Ishikawa (cell line): ENCODE measurements at regions not wholly inside any gene's neighbourhood (a gene's known extent, or its start where the extent isn't known, plus 50 kb on each side); places are given as distances from the start of the nearest gene placed in this dataset.

ENCODE experiments used
- CEBPB ChIP-seq: IDR thresholded peaks from 2 replicates; pipeline ENCODE4 v1.6.1; 2012
- CREB1 ChIP-seq: IDR thresholded peaks from 2 replicates; pipeline ENCODE4 v1.6.1; 2012; ENCODE audit warnings: low read depth
- EGR1 ChIP-seq: IDR thresholded peaks from 2 replicates; pipeline ENCODE4 v1.6.1; 2012
- EP300 ChIP-seq: IDR thresholded peaks from 2 replicates; pipeline ENCODE4 v1.6.1; 2012; ENCODE audit warnings: borderline replicate concordance
- FOXM1 ChIP-seq: IDR thresholded peaks from 2 replicates; pipeline ENCODE4 v1.6.1; 2012; ENCODE audit warnings: low read depth, borderline replicate concordance
- NFIC ChIP-seq: IDR thresholded peaks from 2 replicates; pipeline ENCODE4 v1.6.1; 2012
- RAD21 ChIP-seq: IDR thresholded peaks from 2 replicates; pipeline ENCODE4 v1.6.1; 2012; ENCODE audit warnings: low read depth
- TAF1 ChIP-seq: IDR thresholded peaks from 2 replicates; pipeline ENCODE4 v1.6.1; 2012; ENCODE audit warnings: low read depth, mild to moderate bottlenecking
- TCF12 ChIP-seq: IDR thresholded peaks from 2 replicates; pipeline ENCODE4 v1.6.1; 2012; ENCODE audit warnings: low read depth
- TEAD4 ChIP-seq: IDR thresholded peaks from 2 replicates; pipeline ENCODE4 v1.6.1; 2012
- YY1 ChIP-seq: IDR thresholded peaks from 2 replicates; pipeline ENCODE4 v1.6.1; 2012; ENCODE audit warnings: low read depth
- ZBTB7A ChIP-seq: IDR thresholded peaks from 2 replicates; pipeline ENCODE4 v1.6.1; 2012; ENCODE audit warnings: low read depth
- TF ChIP-seq, protein P1 (sequence below): IDR thresholded peaks from 2 replicates; pipeline ENCODE4 v1.6.1; 2012
- TF ChIP-seq, protein P2 (sequence below): IDR thresholded peaks from 2 replicates; pipeline ENCODE4 v1.6.1; 2012; ENCODE audit warnings: low read depth, mild to moderate bottlenecking
- TF ChIP-seq, protein P3 (sequence below): IDR thresholded peaks from 2 replicates; pipeline ENCODE4 v1.6.1; 2012

DNA sequence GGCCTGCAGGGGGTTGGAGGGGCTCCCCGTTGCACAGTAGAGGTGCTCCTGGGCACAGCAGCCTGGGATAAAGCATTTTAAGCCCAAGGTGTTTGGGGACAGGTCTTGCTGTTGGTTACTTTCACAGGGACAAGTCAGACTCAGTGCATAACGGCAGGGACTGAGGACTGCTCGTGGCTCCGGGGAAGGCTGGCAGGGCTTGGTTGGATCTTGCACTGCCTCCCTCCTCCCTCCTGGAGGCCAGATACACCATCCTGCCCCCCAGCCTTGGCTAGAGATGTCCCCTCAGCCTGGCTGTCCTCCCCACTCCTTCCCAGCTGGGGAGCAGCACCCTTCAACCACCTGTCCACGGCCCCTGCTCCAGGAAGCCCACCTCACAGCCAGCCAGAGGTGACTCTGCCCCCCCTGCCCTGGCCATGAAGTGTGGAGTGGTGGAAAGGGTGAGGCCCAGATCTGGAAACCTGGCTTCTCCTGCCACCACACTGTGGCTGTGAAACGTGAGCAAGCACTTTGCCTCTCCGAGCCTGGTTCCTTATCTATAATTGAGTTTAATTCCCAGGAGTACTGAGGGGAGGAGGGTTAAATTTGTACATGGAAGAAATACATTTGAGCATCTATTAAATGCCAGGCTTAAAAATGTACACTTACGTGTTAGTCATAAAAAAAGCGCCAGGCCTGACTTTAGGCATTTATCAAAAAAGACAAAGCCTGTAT lies 67.1 kb upstream of the TAF1B start:
- TF ChIP-seq TAF1 (no peak), TCF12 (no peak)
- TF ChIP-seq, protein P1, sequence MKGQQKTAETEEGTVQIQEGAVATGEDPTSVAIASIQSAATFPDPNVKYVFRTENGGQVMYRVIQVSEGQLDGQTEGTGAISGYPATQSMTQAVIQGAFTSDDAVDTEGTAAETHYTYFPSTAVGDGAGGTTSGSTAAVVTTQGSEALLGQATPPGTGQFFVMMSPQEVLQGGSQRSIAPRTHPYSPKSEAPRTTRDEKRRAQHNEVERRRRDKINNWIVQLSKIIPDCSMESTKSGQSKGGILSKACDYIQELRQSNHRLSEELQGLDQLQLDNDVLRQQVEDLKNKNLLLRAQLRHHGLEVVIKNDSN, result no peak

DNA sequence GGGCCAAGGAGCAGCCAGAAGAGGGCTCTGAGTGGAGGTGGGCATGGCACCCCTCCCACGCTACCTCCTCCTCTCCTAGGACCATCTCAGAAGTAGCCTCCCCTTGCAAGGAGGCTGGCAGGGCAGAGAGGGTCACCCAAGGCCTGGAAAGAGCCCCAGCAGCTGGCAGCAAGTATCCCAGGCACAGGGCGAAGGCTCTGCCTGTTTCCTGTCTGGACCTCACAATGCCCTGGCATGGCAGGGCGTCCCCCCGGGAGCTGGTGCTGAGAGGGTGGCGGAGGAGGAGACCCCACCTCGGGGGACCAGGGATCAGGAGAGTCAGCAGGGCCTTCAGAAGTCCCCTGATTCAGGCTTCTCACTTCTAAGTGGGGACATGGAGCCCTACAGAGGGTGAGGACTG lies 66.2 kb upstream of the TAF1B start:
- TF ChIP-seq, protein P1, result no peak
- no peak for TF ChIP-seq ZBTB7A
- no peak for TF ChIP-seq EGR1
- no peak for TF ChIP-seq NFIC
- no peak for TF ChIP-seq TAF1
- TF ChIP-seq, protein P2, sequence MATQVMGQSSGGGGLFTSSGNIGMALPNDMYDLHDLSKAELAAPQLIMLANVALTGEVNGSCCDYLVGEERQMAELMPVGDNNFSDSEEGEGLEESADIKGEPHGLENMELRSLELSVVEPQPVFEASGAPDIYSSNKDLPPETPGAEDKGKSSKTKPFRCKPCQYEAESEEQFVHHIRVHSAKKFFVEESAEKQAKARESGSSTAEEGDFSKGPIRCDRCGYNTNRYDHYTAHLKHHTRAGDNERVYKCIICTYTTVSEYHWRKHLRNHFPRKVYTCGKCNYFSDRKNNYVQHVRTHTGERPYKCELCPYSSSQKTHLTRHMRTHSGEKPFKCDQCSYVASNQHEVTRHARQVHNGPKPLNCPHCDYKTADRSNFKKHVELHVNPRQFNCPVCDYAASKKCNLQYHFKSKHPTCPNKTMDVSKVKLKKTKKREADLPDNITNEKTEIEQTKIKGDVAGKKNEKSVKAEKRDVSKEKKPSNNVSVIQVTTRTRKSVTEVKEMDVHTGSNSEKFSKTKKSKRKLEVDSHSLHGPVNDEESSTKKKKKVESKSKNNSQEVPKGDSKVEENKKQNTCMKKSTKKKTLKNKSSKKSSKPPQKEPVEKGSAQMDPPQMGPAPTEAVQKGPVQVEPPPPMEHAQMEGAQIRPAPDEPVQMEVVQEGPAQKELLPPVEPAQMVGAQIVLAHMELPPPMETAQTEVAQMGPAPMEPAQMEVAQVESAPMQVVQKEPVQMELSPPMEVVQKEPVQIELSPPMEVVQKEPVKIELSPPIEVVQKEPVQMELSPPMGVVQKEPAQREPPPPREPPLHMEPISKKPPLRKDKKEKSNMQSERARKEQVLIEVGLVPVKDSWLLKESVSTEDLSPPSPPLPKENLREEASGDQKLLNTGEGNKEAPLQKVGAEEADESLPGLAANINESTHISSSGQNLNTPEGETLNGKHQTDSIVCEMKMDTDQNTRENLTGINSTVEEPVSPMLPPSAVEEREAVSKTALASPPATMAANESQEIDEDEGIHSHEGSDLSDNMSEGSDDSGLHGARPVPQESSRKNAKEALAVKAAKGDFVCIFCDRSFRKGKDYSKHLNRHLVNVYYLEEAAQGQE, result no peak
- TF ChIP-seq CREB1, result no peak
- TF ChIP-seq YY1, result no peak

DNA sequence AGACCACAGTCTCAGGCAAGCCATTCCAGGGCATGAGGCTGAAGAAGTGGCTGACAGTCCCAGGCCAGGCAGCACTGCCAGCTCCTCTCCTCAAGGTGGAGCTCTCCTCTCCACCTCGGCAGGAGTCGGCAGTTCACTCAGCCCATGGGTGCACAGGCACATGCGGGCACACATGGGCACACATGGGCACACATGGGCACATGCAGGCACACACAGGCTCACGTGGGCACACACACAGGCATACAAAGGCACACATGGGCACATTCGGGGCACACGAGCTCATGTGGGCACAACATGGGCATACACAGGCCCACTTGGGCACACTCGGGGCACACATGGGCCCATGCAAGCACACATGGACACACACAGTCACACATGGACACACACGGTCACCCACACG lies 65.3 kb upstream of the TAF1B start:
- TF ChIP-seq TCF12, result no peak
- TF ChIP-seq RAD21, result peak; percentile 41
- no peak for TF ChIP-seq CREB1
- no peak for TF ChIP-seq EP300
- TF ChIP-seq, protein P1, result no peak
- TF ChIP-seq TAF1, result no peak
- TF ChIP-seq FOXM1, result no peak
- no peak for TF ChIP-seq CEBPB
- no peak for TF ChIP-seq TEAD4

DNA sequence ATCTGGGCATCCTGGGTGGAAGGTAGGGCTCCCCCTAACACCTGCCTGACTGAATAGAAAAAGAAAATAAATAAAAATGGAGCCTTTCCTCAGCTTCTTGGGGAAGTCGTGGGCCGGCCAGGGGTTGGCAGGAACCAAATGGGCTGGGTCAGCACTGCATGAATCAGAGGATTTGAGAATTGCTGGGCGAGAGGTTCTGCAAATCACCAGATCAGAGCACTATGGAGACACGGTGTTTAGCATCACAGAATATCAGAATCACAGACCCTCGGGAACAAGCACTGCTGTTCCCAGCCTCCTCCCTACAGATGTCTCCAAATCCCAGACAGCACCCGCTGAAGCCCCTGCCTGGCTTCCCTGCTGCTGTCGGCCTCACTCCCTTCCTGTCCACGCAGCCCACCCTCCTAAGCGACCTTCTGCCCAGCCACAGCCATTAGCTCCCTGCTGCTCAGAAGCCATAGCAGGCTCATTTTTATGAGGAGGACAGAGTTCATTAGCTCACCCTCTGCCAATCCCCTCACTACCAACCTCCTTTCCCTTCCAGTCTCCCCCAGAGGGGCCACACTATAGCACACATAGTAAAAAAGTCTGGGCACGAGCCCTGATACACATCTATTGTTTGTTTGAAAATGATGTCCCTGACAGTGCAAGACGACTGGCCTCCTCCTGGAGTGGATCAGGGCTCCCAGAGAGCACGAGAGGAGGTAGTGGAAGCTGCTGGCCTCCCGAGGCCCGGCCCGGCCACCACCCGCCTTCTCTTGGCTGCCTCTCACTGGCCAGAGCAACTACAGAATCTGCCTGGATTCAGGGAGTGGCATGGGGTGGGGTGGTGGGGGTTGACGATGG lies 64.6 kb upstream of the TAF1B start:
- TF ChIP-seq CREB1 (no peak), RAD21 (no peak), FOXM1 (no peak), TAF1 (no peak), YY1 (no peak), TCF12 (no peak)
- TF ChIP-seq, protein P3, sequence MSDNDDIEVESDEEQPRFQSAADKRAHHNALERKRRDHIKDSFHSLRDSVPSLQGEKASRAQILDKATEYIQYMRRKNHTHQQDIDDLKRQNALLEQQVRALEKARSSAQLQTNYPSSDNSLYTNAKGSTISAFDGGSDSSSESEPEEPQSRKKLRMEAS, result no peak

DNA sequence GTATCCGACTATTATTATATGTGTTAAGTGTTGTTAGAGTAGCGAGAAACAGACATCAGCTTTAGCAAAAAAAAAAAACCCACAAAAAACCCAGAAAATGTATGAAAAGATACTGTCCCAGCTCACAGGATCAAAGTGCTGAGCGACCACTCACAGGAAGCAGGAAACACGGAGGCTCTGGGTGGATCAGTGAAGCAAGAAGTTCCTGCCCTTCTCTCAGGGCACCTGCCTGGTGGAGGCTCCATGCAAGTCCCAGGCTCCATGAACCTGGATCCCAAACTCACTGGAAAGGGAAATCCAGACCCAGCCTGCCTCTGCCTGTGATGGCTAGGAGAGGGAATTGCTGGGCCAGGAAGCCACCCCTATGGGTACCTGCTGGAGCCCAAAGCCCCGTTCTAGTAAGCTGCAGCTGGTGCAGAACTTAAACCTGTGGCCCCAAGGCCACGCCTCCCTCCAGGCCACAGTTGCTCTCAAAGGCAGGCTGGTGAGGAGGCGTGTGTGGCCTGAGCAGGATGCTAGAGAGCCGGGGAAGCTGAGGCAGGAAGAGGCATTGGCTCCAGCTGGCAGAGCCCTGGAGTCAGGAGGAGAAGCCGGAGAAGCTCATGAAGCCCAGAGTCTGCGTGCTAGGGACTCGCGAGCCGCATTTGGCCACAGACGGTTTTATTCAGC lies 63.5 kb upstream of the TAF1B start:
- TF ChIP-seq RAD21, result no peak
- TF ChIP-seq CREB1, result no peak
- TF ChIP-seq TEAD4, result no peak
- TF ChIP-seq, protein P1, result no peak
- no peak for TF ChIP-seq FOXM1
- no peak for TF ChIP-seq YY1
- TF ChIP-seq, protein P3, result no peak
- TF ChIP-seq TCF12, result no peak
- no peak for TF ChIP-seq CEBPB
- TF ChIP-seq, protein P2, result no peak
- TF ChIP-seq EGR1, result no peak
- TF ChIP-seq TAF1, result no peak
- no peak for TF ChIP-seq EP300
- no peak for TF ChIP-seq ZBTB7A
- TF ChIP-seq NFIC, result no peak
